Activated CD4-positive, CD25-positive, alpha-beta regulatory T cell (primary cell): ENCODE measurements at regions not wholly inside any gene's neighbourhood (a gene's known extent, or its start where the extent isn't known, plus 50 kb on each side); places are given as distances from the start of the nearest gene placed in this dataset.
"Not testable (repeated sequence)": the region's sequence is repeated elsewhere in the genome, so short reads cannot be mapped to it uniquely, and the experiment has no call there.

Experiments used
- DNase-seq, 4 experiments: peaks; one replicate each; lab custom pipeline; 2025; lab: John Stamatoyannopoulos, UW

DNA sequence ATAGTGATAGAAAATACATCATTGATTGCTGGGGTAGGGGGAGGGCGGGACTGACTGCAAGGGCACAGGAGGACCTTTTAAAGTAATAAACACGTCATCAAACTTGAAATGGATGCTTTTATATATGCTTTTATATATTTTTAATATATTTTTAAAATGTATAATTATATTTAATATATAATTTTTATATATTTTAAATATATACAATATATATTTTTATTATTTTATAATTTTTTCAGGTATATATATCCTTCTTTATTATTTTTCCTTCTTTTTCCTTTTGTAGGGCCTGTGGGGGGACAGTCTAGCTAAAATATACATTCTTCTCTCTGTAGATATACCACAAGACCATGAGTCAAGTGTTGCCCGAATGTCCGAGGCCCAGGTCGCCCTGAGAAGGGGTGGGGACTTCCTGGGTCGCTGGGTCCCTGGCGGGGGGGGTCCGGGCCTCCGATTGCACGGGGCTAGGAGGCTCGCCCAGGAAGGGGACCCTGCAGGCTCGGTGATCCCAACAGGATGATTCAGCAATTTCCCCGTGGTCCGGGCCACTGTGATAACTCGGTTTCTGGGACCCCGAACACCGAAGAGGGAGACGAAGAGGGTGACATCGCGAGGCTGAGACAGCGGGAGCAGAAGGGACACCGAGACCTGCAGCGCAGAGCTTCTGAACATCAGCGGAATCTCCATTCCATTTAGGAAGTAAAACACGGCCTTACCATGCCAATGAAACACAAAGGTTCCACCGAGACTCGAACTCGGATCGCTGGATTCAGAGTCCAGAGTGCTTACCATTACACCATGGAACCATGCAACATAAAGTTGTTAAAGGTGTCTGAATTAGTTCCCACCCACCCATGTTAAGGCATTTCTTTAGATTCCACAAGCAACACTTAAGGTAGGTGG is 112.5 kb upstream of the NBPF11 start:
- DNase-seq = no peak

DNA sequence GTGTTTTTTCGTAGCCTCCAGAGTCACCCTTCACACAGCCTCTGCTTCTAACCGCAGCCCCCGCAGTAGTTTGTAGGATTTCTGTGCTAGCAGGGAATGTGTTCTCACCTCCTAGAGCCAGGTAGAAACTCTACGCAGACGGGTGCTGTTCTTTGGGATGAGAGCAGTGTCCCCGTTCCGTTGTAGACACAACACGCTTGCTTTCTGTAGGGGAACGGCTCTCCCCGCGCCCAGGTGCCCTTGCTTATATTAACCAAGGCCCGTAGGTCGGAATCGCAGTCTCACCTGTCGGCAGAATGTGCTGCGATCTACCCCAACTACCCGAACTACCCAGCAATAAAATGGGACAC is 111.8 kb upstream of the NBPF11 start:
- DNase-seq = no peak

DNA sequence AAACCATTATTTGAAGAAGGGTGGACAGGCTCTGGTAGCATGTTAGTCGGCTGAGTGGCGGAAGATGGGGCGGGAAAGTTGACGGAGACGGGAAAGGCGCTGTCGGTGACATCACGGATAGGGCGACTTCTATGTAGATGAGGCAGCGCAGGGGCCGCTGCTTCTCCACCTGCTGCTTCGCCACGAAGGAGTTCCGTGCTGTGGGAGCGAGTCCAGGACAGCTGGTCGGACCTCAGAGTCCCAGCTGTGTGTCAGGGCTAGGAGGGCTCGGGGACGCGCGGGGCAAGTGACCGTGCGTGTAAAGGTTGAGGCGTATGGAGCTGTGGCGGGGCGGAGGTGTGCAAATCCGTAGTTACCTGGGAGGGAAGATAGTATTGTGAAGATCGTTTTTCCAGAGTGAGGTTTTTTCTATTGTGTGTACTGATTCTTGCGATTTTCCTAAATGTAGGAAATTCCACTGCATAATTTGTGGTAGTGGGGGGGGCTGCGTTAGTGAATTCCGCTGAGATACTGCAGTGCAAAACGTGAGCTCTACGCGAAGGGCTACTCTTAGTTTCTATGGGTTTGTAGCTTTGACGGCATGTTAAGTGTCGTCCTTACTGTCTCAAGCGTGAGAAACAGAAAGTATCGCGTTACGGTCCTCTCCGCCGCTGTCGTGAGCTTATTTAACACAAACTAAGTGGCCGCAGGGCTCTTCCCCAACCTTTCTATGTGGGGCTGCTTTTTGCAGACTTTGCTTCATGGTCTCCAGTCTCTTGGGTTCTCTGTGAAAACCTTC is 111.2 kb upstream of the NBPF11 start:
- DNase-seq = peak in 1 of 4 experiments; percentile 17

DNA sequence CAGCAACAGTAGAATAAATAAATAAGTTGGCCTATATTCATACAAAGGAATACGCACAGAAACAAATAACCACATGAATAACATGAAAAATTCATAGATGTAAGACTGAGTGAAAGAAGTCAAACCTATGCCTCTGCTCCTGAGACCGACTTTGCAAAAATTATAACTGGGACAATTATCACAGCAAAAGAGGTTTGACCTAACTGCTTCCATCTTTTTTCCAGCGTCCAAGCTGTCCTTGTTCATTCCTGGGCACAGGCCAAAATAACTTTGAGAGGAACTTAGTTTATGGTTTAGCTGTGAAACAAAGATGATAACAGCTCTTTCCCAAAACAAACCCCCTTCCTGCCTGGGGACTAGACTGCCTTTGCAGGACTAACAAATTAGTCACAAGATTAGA is 109.6 kb upstream of the NBPF11 start:
- not testable (repeated sequence) for DNase-seq

DNA sequence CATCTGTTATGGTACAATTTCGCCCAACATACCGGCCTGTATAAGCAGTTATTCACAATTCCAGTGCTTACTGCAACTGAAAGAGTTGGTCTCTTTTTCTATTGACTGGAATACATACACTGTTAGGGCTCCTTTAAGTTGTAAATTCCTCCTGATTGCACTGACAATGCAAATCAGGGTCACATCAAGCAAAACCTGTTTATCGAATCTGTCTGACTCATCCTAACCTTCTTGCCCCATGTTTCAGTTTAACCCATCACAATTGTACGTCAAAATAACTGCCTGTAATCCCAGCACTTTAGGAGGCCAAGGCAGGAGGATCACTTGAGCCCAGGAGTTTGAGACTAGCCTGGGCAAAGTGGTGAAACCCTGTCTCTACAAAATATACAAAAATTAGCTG is 105.8 kb upstream of the NBPF11 start:
- DNase-seq = not testable (repeated sequence)

DNA sequence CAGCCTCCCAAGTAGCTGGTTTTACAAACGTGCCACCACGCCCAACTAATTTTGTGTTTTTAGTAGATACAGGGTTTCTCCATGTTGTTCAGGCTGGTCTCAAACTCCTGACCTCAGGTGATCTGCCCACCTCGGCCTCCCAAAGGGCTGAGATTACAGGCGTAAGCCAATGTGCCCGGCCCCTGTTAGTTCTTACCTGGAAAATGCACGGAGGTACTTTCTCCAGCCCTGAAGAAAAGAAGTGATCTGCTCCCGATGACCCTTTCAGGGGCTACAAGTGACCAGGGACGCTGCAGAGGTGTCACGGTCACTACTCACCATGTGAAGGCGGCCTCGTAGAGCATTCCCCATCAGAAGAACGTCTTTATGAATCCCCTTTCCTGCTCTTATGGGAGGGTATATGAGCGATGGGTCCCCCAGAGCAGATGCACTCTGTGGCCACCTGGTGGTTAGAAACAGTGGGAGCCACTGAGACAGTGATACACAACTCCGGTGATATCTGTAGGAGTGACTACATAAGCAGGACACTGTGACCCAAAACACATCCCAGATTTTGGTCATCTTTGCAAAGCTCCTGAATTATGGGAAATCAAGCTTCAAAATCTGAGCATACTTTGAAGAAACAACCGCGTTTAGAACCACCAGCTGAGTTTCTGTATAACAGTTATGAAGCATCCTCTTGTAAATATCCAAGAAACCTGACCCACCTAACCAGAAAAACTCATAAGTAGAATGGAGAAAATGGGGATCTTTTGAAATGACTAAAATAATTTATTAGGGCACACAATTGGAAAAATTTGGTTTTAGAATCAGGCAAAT is 102.7 kb upstream of the NBPF11 start:
- DNase-seq = not testable (repeated sequence)

DNA sequence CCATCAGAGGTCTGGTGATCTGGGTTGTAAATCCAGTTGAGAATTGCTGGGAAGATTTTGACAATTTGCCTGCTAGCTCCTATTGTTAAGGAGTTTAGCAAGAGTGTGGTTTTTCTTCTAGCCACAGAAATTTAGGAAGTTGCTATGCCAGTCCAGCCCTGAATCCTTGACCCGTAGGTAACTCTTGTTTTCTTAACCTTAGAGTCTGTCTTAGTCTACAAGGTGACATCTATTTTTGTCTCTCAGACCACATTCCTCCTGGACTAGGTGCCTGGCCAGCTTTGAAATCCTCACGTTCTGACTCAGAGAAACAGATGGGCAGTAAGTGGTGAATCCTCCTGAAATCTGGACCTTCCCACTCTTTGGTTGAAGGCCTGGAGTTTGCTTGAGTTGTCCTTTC is 101.7 kb upstream of the NBPF11 start:
- DNase-seq = not testable (repeated sequence)

DNA sequence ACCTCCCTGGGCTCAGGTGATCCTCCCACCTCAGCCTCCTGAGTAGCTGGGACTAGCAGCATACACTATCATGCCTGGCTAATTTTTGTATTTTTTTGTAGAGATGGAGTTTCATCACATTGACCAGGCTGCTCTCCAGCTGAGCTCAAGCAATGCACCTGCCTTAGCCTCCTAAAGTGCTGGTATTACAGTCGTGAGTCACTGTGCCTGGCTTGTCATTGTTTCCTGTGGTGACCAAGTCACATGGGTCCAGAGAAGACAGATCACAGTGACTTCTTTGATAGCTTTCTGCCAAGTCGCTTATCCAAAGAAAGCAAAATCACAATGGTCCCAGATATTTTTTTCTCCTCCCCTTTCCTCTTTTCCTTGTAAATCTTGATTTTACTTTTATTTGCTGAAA is 96.7 kb upstream of the NBPF11 start:
- DNase-seq = not testable (repeated sequence)

DNA sequence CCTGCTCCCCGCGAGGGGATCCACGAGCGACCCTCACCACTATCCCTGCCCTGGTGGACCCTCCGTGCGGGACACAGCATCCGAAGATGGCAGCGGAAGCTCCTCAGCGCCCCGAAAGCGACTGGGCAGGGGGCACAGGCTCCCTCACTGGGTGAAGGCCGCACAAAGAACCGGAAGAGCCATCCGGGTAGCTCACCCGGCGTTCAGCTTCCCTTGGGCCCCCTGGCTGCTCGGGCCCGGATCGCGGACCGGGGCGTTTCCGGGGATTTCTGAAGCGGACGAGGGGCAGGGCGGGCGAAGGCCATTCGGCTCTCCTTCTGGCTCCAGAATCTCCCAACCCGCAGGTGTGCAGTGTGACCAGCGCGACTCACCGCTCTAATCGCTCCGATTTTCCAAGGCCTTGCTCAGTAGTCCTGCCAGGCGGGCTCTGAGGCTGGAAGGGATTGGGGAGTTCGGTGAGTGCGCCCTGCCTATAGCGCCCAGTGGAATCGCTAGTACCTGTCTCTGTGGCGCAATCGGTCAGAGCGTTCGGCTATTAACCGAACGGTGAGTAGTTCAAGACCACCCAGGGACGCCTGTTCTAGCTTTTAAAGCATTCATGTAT is 94.3 kb upstream of the NBPF11 start:
- not testable (repeated sequence) for DNase-seq

DNA sequence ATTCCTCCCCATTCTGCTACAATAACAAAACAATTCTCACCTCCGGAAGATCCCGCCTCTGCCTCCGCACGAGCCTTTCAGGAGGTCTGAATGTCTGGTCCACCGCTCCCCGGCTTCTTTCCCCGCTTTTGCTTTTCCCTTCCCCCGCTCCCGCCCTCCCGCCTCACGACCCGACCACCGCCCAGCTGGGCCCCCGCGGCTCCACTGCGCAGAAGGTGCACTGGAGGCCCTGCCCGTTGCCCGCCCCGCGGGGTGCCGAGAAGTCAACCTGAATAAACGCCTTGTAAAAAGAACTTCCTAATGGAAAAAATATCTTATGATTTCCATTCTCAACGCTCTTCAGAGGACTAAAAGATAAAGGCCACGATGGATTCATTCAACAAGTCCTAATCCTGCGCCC is 93.8 kb upstream of the NBPF11 start:
- not testable (repeated sequence) for DNase-seq

DNA sequence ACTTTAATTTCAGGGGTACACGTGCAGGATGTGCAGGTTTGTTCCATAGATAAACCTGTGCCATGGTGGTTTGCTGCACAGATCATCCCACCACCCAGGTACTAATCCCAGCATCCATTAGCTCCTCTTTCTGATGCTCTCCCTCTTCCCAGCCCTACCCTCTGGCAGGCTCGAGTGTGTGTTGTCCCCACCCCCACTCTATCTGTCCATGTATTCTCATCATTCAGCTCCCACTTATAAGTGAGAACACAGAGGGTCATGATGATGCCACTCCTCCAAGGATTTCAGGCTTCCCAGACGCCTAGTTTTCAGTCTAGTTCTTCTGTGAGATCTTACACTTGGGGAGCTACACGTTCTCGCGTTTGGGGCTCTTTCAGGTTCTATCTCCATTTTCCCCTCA is 93.4 kb upstream of the NBPF11 start:
- DNase-seq = not testable (repeated sequence)

DNA sequence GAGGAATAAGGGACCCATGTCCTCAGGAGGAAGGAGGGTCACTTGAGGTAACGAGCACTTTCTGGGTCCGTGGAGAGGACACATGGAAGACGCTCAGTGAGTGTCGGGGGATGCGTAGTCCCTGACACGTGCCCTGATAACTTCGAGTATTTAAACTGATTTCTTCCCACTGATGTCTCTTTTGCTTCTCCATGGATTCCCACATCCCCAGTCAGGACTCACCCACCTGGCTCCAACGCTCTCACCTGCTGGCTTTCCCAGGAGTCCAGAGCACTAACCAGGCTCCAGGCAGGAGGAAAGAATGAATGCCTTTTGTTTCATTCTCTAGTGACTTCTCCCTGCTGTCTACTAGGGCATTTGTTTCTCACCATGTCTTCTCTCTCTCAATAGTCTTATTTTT is 81.2 kb upstream of the NBPF11 start:
- DNase-seq = not testable (repeated sequence)

DNA sequence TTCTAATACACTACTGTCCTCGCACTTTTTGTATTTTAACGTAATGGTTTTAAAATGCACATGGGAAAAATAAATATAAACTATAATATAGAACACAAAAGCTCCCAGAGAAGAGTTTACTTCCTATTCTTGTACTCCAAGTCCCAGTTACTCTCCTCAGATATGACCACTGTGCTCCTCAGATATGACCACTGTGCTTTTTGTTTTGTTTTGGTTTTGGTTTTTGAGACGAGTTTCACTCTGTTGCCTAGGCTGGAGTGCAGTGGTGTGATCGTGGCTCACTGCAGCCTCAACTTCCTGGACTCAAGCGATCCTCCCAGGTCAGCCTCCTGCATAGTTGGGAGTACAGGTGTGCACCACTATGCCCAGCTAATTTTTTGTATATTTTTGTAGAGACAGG is 76.8 kb upstream of the NBPF11 start:
- not testable (repeated sequence) for DNase-seq

DNA sequence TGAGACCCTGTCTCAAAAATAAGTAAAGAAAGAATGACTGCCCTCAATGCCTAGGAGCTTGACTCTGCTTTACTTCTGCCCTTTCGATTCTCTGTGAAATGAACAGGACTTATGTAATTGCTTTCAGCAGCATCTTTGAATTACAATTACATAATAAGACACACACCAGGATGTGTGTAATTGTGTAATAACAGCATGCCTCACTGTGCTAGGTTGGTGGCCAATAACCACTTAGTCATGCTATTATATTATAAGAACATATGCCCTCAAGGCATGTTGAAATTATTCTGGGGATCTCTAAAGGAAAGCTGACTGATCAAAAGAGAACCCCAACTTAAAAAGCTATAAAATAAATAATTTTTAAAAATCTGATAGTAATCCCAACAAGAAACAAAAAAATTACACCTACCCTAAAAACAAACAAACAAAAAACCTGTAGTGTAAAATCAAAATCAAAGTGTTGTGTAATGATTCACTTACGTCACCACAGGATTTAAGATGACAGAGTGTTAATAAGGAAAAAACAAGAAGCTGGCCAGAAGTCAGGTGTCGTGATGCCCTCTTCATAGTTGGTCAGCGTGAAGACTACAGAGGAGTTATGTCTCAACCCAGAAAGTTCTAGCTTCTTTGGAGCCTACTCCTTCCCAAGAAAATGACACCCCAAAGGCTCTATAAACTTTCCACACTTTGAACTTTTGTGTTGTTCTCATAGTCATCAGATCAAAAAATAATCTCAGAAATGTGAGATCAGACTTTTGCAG is 70.5 kb upstream of the NBPF11 start:
- not testable (repeated sequence) for DNase-seq

DNA sequence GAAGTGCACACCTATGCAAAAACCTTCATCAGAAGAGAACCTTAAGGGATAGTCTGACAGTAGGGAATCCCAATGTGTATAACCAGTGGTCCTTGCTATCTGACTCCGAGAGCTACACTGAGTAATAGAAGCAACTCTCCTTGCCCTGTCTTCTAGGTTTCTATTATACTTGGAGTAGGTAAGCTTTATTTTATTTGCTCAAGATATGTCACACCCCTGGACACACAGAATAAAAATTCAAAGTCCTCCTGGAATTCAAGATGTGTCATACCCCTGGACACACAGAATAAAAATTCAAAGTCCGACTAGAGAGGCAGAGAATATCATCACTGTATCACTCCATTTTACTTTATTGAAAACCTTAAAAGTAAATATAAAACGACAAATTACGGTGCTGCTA is 69.5 kb upstream of the NBPF11 start:
- DNase-seq = not testable (repeated sequence)

DNA sequence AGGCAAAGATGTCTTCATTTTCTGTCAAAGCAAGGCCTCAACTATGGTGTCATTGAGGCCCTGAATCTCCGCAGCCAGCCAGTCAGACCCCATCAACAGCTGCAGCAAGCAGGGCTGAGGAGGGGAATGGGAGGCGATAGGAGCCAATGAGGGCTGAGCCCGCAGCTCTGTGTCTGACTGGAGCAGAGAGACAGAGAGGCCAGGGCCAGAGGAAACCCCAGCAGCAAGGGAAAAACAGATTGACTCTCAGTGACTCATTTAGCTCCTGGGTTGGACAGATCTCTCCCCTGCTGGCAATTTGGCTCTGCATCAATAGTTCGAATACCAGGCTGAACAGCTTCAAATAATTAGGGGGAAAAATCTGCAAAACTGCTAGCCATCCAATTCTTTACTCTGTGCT is 67.1 kb upstream of the NBPF11 start:
- DNase-seq = not testable (repeated sequence)

DNA sequence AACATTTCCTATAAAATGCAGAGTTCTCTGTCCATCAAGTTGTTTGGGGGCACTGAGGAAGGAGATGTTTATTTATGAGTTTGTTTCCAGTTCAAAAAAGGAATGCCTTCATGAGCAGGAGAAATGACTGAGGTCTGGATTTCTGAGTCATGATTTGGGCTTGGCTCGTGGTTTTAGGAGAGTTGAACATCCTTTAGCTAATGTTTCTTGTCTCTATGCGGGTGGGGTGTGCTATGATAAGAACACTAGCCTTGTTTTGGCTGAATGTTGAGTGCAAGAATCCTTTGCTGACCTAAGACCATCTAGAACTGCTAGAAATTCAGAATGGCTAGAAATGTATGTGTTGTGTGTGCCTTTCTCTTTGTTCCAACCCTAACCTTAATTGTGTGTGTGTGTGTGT is 59.1 kb upstream of the NBPF11 start:
- DNase-seq = not testable (repeated sequence)

DNA sequence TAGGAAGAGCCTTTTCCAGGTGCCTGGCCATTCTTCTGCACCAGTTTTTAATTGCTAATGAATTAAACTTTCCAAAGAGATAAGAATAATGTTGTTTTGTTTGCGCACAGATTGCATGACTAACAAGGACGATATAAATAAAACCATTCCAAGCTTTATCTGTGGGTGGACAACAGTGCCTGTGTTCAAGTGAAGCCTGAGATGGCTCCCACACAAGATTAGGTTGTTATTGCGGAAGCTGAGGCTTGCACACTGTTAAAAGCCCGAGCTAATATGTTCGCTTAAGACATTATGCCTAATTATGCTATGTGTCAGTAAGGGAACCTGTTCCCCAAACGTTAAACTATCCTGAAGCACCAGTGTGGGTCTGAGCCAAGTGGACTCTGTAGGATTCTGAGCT is 58.5 kb upstream of the NBPF11 start:
- DNase-seq = not testable (repeated sequence)

DNA sequence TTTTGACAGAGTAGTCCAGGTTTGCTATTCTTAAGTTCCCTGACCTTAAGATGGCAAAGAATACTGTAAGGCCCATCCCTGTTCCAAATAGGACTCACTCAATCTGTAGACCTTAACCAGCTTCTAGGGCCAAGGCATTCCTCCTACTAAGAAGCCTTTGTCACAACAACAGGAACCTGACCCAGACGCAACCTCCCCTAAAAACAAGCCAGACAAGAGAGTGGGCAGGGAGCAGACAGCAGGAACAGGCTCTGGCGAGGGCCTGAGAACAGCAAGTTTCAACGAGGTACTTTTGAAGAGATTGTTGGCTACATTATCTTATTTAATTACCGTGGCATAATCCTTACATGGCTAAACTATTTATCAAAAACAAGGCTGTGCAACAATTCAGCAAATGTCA is 58.1 kb upstream of the NBPF11 start:
- DNase-seq = not testable (repeated sequence)

DNA sequence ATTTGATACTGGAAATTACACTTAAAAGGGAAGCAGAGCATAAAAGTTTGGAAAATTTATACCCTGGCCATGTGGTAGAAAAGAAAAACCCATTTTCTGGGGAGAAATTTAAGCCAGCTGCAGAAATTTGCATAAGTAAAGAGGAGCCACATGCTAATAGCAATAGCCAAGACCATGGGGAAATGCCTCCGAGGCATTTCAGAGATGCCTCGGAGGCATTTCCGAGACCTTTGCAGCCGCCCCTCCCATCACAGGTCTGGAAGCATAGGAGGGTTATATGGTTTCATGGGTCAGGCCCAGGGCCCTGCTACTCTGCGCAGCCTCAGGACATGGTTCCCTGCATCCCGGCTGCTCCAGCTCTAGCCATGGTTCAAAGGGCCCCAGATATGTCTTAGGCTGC is 49.9 kb upstream of the NBPF11 start:
- DNase-seq = not testable (repeated sequence)
